ENCODE measurements at regions not wholly inside any gene's neighbourhood (a gene's known extent, or its start where the extent isn't known, plus 50 kb on each side); places are given as distances from the start of the nearest gene placed in this dataset.

GRCh38 chr2:238646281-238646680, 201.6 kb upstream of the TWIST2 start:
- Histone ChIP-seq H3K27ac (ENCODE audit: low read depth, low read length) (no peak overlapping the region), H2AFZ (ENCODE audit: low read depth, low read length, severe bottlenecking) (no peak overlapping the region), H3K9me2 (replicated peaks; ENCODE audit: insufficient read depth, low read length) (no peaks in the 10 kb centered on the region), H4K20me1 (ENCODE audit: low read depth, low read length) (no peaks in the 10 kb centered on the region), H3K36me3 (ENCODE audit: low read length) (no peaks in the 10 kb centered on the region), H3K79me2 (ENCODE audit: insufficient read depth, low read length) (no peaks in the 10 kb centered on the region), H3K4me2 (ENCODE audit: low read depth, low read length, poor library complexity, severe bottlenecking) (no peak overlapping the region), H3K27me3 (ENCODE audit: low read length) (no peaks in the 10 kb centered on the region), H3F3A (ENCODE audit: insufficient read depth) (no peaks in the 10 kb centered on the region), H3K9me3 (ENCODE audit: insufficient read depth, low read length) (no peaks in the 10 kb centered on the region), H3K9ac (ENCODE audit: low read length) (no peak overlapping the region), H3K4me3 (ENCODE audit: insufficient read depth, low read length, poor library complexity, severe bottlenecking) (no peak overlapping the region)
- TF ChIP-seq CTCF (IDR thresholded peaks at IDR 0.05; ENCODE audit: insufficient read depth, low read length, poor library complexity, severe bottlenecking) (no peak), EZH2phosphoT487 (conservative IDR thresholded peaks at IDR 0.05; ENCODE audit: low read length) (no peak)

GRCh38 chr2:238646803-238647202, 201.1 kb upstream of the TWIST2 start:
- H3K4me2 ChIP-seq (ENCODE audit: low read depth, low read length, poor library complexity, severe bottlenecking): no peak overlapping the region
- no peaks in the 10 kb centered on the region for H3K9me2 ChIP-seq (replicated peaks; ENCODE audit: insufficient read depth, low read length)
- no peak overlapping the region for H2AFZ ChIP-seq (ENCODE audit: low read depth, low read length, severe bottlenecking)
- H3K9ac ChIP-seq (ENCODE audit: low read length): no peak overlapping the region
- no peaks in the 10 kb centered on the region for H4K20me1 ChIP-seq (ENCODE audit: low read depth, low read length)
- no peaks in the 10 kb centered on the region for H3F3A ChIP-seq (ENCODE audit: insufficient read depth)
- H3K27ac ChIP-seq (ENCODE audit: low read depth, low read length): no peak overlapping the region
- no peaks in the 10 kb centered on the region for H3K9me3 ChIP-seq (ENCODE audit: insufficient read depth, low read length)
- H3K79me2 ChIP-seq (ENCODE audit: insufficient read depth, low read length): no peaks in the 10 kb centered on the region
- no peaks in the 10 kb centered on the region for H3K27me3 ChIP-seq (ENCODE audit: low read length)
- TF ChIP-seq EZH2phosphoT487 (conservative IDR thresholded peaks at IDR 0.05; ENCODE audit: low read length) (no peak), CTCF (IDR thresholded peaks at IDR 0.05; ENCODE audit: insufficient read depth, low read length, poor library complexity, severe bottlenecking) (no peak)
- no peak overlapping the region for H3K4me3 ChIP-seq (ENCODE audit: insufficient read depth, low read length, poor library complexity, severe bottlenecking)
- H3K36me3 ChIP-seq (ENCODE audit: low read length): no peaks in the 10 kb centered on the region

GRCh38 chr2:238649123-238649522, 198.8 kb upstream of the TWIST2 start:
- no peaks in the 10 kb centered on the region for H3F3A ChIP-seq (ENCODE audit: insufficient read depth)
- H3K27ac ChIP-seq (ENCODE audit: low read depth, low read length): no peak overlapping the region
- no peaks in the 10 kb centered on the region for H3K9me3 ChIP-seq (ENCODE audit: insufficient read depth, low read length)
- no peaks in the 10 kb centered on the region for H3K79me2 ChIP-seq (ENCODE audit: insufficient read depth, low read length)
- TF ChIP-seq CTCF (IDR thresholded peaks at IDR 0.05; ENCODE audit: insufficient read depth, low read length, poor library complexity, severe bottlenecking): no peak
- no peak for TF ChIP-seq EZH2phosphoT487 (conservative IDR thresholded peaks at IDR 0.05; ENCODE audit: low read length)
- no peak overlapping the region for H3K4me3 ChIP-seq (ENCODE audit: insufficient read depth, low read length, poor library complexity, severe bottlenecking)
- no peaks in the 10 kb centered on the region for H3K9me2 ChIP-seq (replicated peaks; ENCODE audit: insufficient read depth, low read length)
- H2AFZ ChIP-seq (ENCODE audit: low read depth, low read length, severe bottlenecking): no peak overlapping the region
- no peak overlapping the region for H3K9ac ChIP-seq (ENCODE audit: low read length)
- no peak overlapping the region for H3K4me2 ChIP-seq (ENCODE audit: low read depth, low read length, poor library complexity, severe bottlenecking)
- H3K27me3 ChIP-seq (ENCODE audit: low read length): no peaks in the 10 kb centered on the region
- H4K20me1 ChIP-seq (ENCODE audit: low read depth, low read length): no peaks in the 10 kb centered on the region
- H3K36me3 ChIP-seq (ENCODE audit: low read length): no peaks in the 10 kb centered on the region
